HG02571 (cell line): ENCODE measurements at regions not wholly inside any gene's neighbourhood (a gene's known extent, or its start where the extent isn't known, plus 50 kb on each side); places are given as distances from the start of the nearest gene placed in this dataset.

Experiments used
- ATAC-seq: cut with Tn5 transposase; IDR thresholded peaks from one replicate; pipeline ENCODE4 v1.9.1; 2021; ENCODE audit warnings: mild to moderate bottlenecking, moderate library complexity; ENCODE audit not compliant: unreplicated experiment

DNA sequence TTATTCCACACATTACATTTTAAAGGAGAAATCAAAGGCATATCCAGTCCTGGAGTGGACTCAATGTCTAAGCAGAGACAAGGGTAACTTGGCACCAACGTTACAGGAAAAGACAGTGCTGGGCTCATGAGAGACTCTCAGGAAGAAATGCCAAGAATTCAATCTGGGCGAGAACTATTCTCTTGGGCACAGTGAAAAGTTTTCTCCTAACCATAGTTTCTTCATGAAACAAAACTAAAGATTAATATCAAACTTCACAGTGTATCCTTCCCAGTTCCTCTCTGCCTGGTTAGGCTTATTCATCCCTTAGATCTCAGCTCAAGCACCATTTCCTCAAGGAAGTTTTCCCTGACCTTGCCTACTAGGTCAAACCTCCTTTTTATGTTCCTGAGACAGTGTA, 109.4 kb upstream of the TLL1 start:
- no peak for ATAC-seq

DNA sequence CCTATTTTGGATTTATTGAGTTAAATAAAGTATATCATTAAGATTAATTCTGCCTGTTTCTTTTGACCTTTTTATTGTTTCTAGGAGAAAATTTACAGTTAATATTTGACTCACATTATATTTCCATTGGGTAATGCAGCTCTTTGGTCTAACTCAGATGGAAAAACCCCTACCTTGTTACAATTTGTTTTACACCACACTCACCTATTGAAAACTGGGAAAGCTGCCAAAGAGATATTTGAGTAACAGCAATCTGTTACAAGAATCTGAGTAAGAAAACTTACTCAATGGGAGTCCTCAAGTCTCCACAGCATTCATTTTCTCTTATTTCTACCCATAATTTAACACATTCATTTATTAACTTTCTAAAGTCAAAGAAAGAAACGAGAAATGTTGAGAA, 108.0 kb upstream of the TLL1 start:
- ATAC-seq, result no peak

DNA sequence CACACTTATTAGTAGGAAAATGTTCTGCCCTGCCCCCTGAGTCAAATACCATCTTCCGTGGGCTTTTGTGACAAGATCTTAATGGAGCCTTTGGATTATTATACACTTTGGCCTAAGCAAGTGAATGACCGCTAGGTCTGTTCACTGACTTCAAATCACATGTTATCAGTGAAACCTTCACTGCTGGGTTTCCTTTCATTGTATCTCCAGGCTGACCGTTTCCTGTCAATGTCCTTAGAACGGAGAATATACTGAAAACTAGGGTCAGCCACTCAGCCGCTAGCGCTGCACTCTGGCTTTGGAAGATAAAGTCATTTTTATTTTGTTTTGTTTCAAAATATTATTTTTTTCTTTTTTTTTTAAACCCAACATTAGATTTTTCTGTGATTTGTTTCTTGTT, 107.0 kb upstream of the TLL1 start:
- ATAC-seq, result no peak

DNA sequence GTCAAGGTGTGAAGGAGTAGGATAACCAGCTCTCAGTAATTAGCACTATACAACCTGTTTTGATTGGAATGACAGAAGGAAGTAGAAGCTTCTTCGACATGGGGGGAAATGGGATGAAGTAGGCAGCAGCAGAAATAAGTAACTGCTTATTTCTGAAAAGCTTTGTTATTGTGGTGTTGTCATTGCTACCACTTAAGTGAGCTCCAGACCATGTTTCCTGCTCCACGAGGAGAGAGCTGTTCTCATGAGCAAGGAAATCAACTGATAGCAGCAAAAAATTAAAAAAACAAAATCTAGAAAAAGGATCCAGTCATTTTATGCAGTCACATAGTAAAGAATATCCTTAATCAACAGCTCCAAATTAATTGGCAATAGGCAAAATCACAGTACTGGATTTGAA, 106.1 kb upstream of the TLL1 start:
- no peak for ATAC-seq

DNA sequence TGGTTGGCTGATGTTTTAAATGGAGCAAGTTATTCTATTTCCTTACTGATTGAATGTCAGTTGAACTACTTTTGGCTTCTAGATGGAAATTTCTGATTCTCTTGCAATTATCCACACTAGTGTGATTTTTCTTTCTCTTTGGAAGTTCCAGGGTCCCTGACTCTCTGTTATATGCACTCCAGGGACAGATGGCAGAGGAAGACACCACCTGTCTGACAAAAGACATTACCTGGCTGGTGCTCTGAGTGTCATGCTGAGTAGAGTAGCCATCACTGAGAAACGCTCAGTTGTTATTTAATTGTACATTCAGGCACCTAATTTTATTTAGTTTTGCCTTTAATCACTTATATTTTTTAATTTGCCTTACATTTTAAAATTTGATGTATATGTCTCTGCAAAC, 105.4 kb upstream of the TLL1 start:
- ATAC-seq, result no peak

DNA sequence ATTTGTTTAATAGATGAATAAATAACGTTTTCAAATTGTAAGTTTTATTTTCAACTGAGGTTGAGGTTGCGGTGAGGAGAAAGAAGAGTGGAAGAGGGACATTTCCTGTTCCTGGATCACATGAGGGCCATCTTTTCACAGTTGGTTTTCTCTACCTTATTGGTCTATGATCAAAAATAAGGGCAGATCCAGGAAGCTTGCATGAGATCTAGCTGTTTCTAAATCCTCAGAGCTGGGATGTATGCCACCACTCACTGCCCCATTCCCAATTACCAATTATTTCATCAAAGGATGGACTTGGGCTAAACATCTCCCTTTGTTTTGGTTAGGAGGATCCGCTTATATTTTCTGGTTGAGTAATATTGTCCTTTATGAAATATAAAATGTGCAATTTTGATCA, 104.8 kb upstream of the TLL1 start:
- ATAC-seq, result no peak

DNA sequence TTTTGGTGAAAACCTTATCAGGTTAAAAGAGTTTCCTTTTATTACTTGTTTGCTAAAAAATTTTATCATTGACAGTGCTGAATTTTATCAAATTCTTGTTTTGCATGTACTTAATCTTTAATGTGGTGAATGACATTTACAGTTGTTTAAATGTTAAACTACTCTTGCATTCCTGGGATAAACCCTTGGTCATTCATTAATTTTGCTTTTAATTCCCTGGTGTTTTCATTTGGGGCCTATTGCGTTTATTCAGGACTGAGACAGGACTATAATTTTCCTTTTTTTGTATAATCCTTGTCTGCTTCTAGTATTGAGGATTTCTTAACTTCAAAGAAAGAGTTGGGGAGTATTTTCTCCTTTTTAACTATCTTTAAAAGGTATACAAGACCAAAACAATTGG, 98.7 kb upstream of the TLL1 start:
- no peak for ATAC-seq

DNA sequence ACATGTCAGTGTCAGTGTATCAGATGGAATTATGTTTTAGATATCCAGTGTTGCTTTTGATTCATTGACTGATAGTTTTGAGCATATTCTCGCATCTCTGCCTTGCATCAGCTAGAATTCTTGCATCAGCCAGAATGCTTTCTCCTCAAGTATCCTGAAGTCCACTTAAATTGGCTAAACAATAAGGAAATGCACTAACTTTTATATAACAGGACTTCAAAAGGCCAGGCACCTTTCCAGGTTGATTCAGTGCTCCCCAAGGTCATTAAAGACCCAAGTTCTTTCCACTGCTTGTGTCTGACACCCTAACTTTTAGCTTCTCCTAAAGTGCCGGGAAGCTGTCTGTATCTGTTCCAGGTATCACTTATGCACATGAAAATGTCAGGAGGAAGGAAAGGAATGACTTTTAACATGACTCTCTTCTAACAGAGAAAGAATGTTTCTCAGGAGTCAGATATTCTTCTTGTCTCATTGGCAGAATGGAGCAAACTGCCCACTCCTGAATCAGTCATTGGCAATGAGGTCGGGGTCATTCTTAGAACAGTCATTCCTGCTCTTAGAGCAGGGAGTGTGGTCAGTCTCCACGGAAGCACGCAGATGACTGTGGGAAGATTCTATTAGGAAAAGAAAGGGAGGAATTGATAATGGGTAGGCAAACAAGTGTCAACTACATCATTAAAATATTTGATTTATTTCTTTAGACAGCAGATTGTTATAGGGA, 92.9 kb upstream of the TLL1 start:
- ATAC-seq, result no peak

DNA sequence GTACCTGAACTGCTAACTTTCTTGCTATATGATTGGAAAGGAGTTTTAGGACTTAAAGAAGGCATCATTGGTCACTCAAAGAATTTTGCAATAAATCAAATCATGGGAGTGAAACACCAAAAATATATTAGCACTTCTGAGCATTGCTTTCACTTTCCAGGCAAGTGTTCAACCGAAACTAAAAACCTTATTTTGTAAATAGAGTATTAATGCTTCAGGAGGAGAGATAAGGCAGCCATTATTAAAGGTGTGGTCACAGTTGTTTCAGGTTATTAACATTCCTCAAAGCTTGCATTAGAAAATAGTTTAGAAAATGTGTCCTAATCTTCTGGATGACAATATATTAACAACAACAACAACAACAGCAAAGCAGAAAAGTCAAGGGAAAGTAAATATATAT, 92.3 kb upstream of the TLL1 start:
- ATAC-seq, result no peak

DNA sequence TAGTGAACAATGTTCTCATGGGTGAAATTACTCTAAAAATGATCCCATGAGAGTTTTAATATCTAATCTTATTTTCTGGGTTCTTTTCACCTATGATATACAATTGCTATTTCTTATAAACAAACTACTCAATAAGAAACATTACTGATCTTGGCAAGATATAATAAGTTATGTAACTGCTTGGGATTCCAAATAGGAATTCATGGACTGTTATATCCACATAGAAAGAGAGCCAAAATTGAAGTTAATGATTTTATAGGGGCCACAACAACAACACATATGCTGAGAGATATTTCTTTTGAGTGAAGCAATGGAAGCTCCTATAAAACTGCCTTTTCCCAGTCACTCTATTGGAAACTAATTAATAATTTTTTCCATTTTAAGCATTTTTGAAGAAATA, 90.4 kb upstream of the TLL1 start:
- ATAC-seq, result no peak

DNA sequence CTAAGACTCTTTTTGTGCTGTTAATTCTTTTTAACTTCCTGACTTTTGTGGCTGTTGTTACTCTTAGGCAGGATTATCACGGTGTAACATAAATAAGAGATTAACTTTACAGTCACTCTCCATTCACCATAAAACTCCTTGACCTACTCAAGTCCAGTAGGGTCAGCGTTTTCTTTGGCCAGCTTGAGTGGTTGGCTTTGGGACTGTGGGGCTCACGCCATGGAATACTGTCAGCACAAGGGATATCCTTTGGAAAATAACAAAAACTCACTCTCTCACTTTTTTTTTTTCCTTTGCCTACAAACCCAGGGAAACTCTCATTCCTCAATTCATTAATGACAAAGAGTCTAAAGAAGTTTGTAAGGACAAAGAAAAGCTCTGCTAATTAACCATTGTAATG, 89.4 kb upstream of the TLL1 start:
- ATAC-seq, result no peak

DNA sequence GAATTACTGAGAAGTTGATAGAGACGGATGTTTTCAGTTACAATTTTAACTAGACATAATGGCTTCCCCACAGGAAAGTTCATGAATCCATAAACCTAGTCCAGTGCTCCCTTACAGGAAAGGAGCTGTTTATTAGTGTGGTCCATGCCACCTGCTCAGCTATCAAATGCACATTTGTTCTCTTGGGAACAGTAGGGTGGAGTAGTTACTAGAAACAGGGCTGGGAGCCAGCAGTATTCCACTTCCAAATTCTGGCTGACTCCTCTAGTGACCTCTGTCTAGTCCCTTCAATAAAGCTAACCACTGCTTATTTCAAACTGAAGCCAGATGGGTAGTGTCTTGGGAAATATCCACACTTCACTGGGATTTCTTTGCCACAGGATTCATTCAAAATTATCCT, 88.4 kb upstream of the TLL1 start:
- ATAC-seq, result no peak

DNA sequence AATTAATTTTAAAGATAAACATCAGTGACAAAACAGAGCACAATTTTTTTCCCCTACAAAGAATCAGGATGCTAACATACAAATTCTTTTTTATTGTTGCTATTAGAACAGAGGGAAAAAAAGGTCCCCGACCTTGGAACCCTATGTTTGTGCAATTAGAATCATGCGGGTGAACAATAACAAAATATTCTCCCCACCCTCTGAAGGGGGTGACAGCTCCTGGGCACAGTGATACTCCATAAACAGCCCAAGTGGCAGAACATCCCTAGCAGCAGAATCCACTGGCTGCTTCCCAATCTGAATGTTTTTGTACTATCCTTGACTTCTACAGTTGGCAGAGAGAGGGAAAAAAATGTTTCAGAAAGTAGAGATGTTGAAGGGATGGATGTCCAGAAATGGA, 87.7 kb upstream of the TLL1 start:
- ATAC-seq, result no peak

DNA sequence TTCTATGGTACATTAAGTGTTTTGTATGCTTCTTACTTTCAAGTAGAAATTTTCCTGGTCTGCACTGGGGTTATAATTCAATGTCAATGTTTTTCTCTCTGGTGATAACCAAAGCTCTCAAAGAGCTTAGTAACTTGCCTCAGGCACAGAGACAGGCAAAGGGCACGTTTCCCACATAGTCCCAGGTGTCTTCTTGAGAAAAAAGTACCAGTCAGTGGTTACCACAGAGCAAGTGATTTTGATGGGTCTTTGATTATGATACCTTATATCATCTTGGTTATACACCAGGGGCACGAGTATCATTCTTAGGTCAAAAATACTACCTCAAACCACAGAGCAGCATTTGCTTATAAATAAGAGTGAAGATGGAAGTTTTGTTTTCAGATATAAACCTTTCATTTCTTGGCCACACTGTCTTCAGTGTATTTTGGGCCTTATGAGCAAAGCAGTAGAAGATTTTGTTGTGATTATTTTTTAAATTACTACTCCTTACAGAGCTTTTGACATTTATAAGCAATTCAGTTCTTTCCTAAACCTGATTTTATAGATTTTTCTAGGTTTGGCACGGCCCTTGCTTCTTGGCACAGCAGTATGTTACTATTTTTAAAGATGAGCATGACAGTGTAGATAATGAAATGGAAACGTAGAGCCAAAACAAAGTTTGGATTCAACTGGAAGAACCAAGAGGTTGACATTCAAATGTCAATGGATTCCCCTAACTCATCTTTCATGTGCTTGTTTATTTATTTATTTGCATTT, 85.3 kb upstream of the TLL1 start:
- ATAC-seq, result no peak

DNA sequence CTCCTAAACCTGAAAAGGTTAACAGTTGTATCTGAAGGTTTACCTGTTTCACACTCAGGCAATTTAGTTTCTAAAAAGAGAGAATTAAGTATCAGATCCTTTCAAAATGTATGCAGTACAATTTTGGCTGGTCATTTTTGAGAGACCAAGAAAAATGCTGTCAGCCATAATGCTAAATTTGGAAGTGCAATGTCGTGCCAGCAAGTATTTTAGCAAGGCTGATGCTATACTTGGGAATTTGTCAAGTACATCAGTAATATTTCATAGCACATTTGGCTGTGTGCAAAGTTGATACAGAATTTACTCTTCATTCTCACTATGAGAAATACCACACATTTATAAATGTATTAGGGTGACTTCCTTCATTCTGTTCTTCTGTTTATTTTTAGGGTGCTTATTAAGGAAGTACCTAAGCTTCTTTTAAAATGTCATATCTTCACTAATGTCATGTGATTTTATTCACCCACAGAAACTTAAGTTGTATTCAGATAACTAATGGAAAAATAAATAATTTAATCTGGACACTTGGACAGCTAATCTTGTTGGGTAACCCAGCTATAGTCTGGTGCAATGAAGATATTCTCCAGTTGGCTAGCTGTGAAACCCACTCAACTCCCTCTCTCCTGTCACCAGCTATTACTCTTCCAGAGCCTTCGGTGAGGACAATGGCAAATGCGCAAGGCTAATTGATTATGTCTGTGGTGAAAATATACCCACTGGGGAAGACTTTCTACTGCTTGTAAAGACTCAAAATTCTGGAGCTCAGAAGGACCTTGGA, 84.2 kb upstream of the TLL1 start:
- ATAC-seq, result no peak

DNA sequence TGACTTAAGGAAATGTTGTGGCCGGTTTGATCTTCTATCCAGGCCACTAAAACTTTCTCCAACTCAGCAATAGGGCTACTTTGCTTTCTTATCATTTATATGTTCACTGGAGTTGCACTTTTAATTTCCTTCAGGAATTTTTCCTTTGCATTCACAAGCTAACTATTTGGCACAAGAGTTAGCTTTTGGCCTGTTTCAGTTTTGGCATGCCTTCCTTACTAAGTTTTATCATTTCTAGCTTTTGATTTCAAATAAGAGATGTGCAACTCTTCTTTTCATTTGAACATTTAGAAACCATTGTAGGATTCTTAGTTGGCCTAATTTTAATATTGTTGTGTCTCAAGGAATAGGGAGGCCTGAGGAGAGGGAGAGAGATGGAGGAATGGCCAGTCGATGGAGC, 79.8 kb upstream of the TLL1 start:
- ATAC-seq, result no peak

DNA sequence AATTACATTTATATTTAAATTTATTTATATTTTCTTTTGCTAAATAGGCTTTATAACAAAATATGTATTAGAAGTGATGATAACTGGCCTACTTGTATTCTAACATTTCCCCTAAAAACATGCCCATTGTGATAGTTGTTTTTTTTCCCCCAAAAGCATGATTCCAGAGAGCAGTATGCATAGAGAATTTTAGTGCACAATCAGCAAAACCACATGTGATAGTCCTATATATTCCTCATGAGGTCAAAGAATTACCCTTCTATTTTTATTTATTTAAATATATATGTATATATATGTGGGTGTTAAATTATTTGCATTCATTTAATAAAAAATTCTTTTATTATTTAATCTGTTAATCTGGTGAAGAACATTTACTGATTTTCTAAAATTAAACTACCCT, 78.2 kb upstream of the TLL1 start:
- ATAC-seq, result no peak

DNA sequence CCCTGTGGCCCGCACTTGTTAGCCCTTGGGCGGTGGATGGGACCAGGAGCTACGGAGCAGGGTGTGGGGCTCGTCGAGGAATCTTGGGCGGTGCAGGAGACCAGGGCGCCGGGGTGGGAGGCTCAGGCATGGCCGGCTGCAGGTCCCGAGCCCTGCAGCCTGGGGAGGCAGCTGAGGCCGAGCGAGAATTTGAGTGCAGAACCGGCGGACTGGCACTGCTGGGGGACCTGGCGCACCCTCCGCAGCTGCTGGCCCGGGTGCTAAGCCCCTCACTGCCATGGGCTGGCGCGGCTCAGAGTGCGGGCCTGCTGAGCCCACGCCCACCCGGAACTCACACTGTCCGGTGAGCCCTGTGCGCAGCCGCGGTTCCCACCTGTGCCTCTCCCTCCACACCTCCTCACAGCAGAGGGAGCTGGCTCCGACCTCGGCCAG, 73.6 kb upstream of the TLL1 start:
- no peak for ATAC-seq

DNA sequence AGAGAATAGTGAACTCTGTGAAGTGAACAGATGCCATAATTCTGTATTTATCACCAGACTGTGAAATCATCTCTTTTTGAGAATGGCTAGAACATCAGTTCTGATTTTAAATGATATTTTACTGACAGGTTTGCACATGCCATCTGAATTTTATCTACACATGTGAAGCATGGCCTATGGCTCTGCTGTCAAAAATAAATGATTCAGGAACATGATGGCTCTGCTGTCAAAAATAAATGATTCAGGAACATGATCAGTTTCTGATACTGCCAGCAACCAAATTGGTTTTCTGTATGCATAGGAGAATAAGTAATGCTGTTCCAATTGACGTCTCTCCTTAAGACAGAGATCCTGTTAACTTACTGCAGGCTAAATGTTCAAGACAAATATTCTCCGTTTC, 70.6 kb upstream of the TLL1 start:
- no peak for ATAC-seq

DNA sequence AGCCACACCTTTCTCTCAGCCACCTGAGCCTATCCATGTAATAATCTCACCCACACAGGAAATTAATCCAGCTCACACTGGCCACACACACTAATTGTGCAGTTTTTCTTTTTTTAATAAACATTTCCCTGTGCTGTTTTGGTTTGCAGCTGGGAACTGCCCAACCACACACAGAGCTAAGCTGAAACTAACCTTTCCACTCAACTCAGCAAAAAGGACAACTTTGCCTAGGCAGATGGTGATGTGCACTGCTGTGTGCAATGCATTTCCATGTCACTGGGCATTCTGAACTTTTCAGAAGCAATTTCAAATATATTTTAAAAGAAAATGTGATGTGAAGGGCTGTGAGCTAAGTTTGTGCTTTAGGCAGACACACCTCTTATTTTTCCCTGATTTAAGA, 70.0 kb upstream of the TLL1 start:
- ATAC-seq, result no peak

DNA sequence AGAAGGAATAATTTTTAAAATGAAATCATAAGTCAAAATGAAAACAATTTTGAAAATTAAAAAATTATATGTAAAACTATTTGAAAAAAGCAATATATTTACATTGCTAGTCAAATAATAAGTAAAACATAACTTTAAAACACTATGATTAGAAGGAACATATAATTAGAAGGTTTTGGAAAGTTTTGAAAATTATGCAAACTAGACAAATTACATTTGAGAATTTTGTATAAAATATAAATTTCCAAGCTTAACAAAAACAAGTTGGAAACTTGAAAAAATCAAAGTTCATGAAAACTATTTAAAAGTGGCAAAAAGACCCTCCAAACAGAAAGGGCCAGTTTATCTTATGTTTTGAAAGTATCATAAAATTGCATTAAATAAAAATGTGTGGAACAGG, 67.6 kb upstream of the TLL1 start:
- no peak for ATAC-seq

DNA sequence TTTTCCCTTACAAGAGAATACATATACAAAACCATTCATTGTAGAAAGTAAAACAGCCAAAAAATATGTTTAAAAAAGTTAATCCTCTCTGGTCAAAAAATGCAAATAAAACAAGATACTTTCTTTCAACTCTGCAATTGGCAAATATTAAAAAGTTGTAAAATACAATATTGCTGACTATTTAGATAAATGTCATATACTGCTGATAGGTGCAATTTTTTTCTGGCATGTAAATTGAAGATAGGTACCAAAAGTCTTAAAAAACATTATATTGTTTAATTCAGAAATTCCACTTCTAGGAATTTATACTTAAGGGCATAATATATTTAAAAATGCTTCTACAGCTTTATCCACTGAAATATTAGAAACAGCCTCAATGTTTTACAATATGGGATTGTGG, 66.4 kb upstream of the TLL1 start:
- no peak for ATAC-seq
